GM21381 (cell line): ENCODE measurements at regions not wholly inside any gene's neighbourhood (a gene's known extent, or its start where the extent isn't known, plus 50 kb on each side); places are given as distances from the start of the nearest gene placed in this dataset.

Experiments used
- ATAC-seq: cut with Tn5 transposase; IDR thresholded peaks from one replicate; pipeline ENCODE4 v1.9.1; 2021; ENCODE audit warnings: mild to moderate bottlenecking, moderate library complexity; ENCODE audit not compliant: unreplicated experiment

DNA sequence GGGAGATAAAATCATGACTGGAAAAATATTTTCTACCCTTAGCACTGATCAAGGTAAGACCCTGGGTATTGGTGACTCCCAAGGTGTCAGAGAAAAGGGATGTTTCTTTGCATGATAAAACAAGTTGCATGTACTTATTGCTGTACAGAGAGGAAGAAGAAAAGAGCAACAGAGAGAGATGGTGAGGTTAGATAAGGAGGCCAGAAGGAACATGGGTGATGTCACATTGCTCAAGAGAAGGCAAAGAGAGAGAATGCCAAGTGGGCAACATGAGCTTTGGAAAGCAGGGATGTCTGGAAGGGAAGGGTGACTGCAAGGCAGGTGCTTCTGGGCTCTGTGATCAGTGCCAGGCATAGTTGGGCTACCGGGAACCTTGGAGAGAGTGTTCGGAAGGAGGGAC is 65.1 kb upstream of the ADARB2 start:
- ATAC-seq, result no peak

DNA sequence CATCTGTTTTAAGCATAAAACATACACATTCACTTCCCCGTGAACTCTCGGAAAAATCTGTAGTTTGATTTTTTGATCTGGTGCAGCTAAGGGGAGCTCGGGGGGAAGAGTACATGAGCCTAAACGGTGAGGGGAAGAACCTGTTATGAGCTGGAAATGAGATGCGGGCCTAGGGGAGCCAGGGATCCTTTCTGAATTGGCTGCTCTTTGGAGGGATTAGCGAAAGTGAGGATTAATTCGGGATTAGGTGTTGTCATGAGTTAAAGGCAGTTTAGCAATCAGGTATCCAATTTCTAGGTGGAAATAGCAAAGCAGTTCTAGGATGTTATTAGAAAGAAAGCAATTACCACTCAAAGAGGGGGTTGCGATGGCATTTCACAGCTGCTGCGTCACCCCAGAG is 51.1 kb upstream of the ADARB2 start:
- no peak for ATAC-seq
